H9 (cell line): ENCODE measurements at regions not wholly inside any gene's neighbourhood (a gene's known extent, or its start where the extent isn't known, plus 50 kb on each side); places are given as distances from the start of the nearest gene placed in this dataset.

ENCODE experiments used
- DNase-seq: peaks from one replicate; pipeline ENCODE4 v3.0.0-alpha.2; 2017
- H2AFZ ChIP-seq: one replicate; pipeline ENCODE4 v1.6.1; 2013; ENCODE audit warnings: mild to moderate bottlenecking, low read length, control low read depth, moderate library complexity
- H2AK5ac ChIP-seq: 2 replicates; pipeline ENCODE4 v1.6.1; 2013; ENCODE audit warnings: low read length, control low read depth, mixed read lengths; ENCODE audit not compliant: insufficient read length
- H2BK120ac ChIP-seq: one replicate; pipeline ENCODE4 v1.6.1; 2013; ENCODE audit warnings: low read depth, mild to moderate bottlenecking, low read length, control low read depth, inconsistent platforms; ENCODE audit not compliant: poor library complexity, severe bottlenecking
- H2BK12ac ChIP-seq: 2 replicates; pipeline ENCODE4 v1.6.1; 2013; ENCODE audit warnings: low read length, control low read depth, mixed read lengths, low read depth; ENCODE audit not compliant: insufficient read length
- H2BK15ac ChIP-seq: 2 replicates; pipeline ENCODE4 v1.6.1; 2013; ENCODE audit warnings: low read depth, low read length, control low read depth
- H2BK20ac ChIP-seq: one replicate; pipeline ENCODE4 v1.6.1; 2013; ENCODE audit warnings: low read depth, mild to moderate bottlenecking, low read length, control low read depth, inconsistent platforms; ENCODE audit not compliant: poor library complexity, severe bottlenecking
- H2BK5ac ChIP-seq: 2 replicates; pipeline ENCODE4 v1.6.1; 2013; ENCODE audit warnings: low read length, control low read depth, mixed read lengths; ENCODE audit not compliant: insufficient read length
- H3K14ac ChIP-seq: 2 replicates; pipeline ENCODE4 v1.6.1; 2013; ENCODE audit warnings: low read length, control low read depth; ENCODE audit not compliant: insufficient read depth
- H3K18ac ChIP-seq: 2 replicates; pipeline ENCODE4 v1.6.1; 2013; ENCODE audit warnings: low read depth, mild to moderate bottlenecking, mixed read lengths, low read length, control low read depth; ENCODE audit not compliant: insufficient read length
- H3K23ac ChIP-seq: 2 replicates; pipeline ENCODE4 v1.6.1; 2013; ENCODE audit warnings: low read length, control low read depth, mixed read lengths, low read depth; ENCODE audit not compliant: insufficient read length
- H3K23me2 ChIP-seq: 2 replicates; pipeline ENCODE4 v1.6.1; 2013; ENCODE audit warnings: low read depth, mild to moderate bottlenecking, mixed read lengths, low read length, control low read depth; ENCODE audit not compliant: insufficient read length, poor library complexity, severe bottlenecking
- H3K27ac ChIP-seq: 2 replicates; pipeline ENCODE4 v1.5.1; 2013; ENCODE audit warnings: low read length, control low read depth, mixed read lengths, low read depth; ENCODE audit not compliant: insufficient read length
- H3K27me3 ChIP-seq: 2 replicates; pipeline ENCODE4 v1.6.1; 2013; ENCODE audit warnings: low read length, control low read depth, inconsistent platforms; ENCODE audit not compliant: insufficient read depth
- H3K4ac ChIP-seq: 2 replicates; pipeline ENCODE4 v1.6.1; 2013; ENCODE audit warnings: low read depth, mild to moderate bottlenecking, control low read depth, inconsistent platforms, low read length, moderate library complexity
- H3K4me1 ChIP-seq: 2 replicates; pipeline ENCODE4 v1.6.1; 2013; ENCODE audit warnings: low read length, control low read depth, inconsistent platforms; ENCODE audit not compliant: insufficient read depth
- H3K4me2 ChIP-seq: 2 replicates; pipeline ENCODE4 v1.6.1; 2013; ENCODE audit warnings: low read length, control low read depth, mixed read lengths; ENCODE audit not compliant: insufficient read length, insufficient read depth
- H3K56ac ChIP-seq: 2 replicates; pipeline ENCODE4 v1.6.1; 2013; ENCODE audit warnings: low read depth, mild to moderate bottlenecking, mixed read lengths, low read length, control low read depth; ENCODE audit not compliant: insufficient read length
- H3K79me1 ChIP-seq: 2 replicates; pipeline ENCODE4 v1.6.1; 2013; ENCODE audit warnings: low read depth, mild to moderate bottlenecking, moderate library complexity, low read length, control low read depth, inconsistent platforms; ENCODE audit not compliant: insufficient read depth, poor library complexity, severe bottlenecking
- H3K79me2 ChIP-seq: 2 replicates; pipeline ENCODE4 v1.6.1; 2013; ENCODE audit warnings: low read length, control low read depth, inconsistent platforms; ENCODE audit not compliant: insufficient read depth
- H3K9ac ChIP-seq: 2 replicates; pipeline ENCODE4 v1.6.1; 2013; ENCODE audit warnings: low read length, control low read depth, mixed read lengths; ENCODE audit not compliant: insufficient read length; ENCODE audit errors: extremely low read depth
- H3K9me3 ChIP-seq: one replicate; pipeline ENCODE4 v1.6.1; 2013; ENCODE audit warnings: low read depth, low read length, inconsistent platforms; ENCODE audit not compliant: control insufficient read depth
- H3T11ph ChIP-seq: one replicate; pipeline ENCODE4 v1.6.1; 2013; ENCODE audit warnings: mild to moderate bottlenecking, low read length, control low read depth, inconsistent platforms
- H4K20me1 ChIP-seq: one replicate; pipeline ENCODE4 v1.6.1; 2013; ENCODE audit not compliant: control insufficient read depth, insufficient read length, insufficient read depth
- H4K5ac ChIP-seq: 2 replicates; pipeline ENCODE4 v1.6.1; 2013; ENCODE audit warnings: low read depth, mild to moderate bottlenecking, mixed read lengths, low read length, control low read depth; ENCODE audit not compliant: insufficient read length
- H4K8ac ChIP-seq: replicated peaks from 2 replicates; pipeline ENCODE4 v1.6.1; 2013; ENCODE audit warnings: low read length, control low read depth, mixed read lengths, low read depth; ENCODE audit not compliant: insufficient read length
- H4K91ac ChIP-seq: 2 replicates; pipeline ENCODE4 v1.6.1; 2013; ENCODE audit warnings: low read depth, mild to moderate bottlenecking, moderate library complexity, mixed read lengths, low read length, control low read depth; ENCODE audit not compliant: insufficient read length
- H3K27ac Mint-ChIP-seq, 3 experiments: 2 replicates in 2 of 3; 3 replicates in 1 of 3; pipeline ENCODE4 v1.8.0; 2020 to 2021; ENCODE audit warnings: mixed read lengths in 3 of 3, mild to moderate bottlenecking in 1 of 3, moderate library complexity in 1 of 3
- H3K27me3 Mint-ChIP-seq: 2 replicates; pipeline ENCODE4 v1.8.0; 2021; ENCODE audit warnings: low read depth, mild to moderate bottlenecking, moderate library complexity, mixed read lengths
- H3K36me3 Mint-ChIP-seq, 3 experiments: 2 replicates in 2 of 3; 3 replicates in 1 of 3; pipeline ENCODE4 v1.8.0; 2020 to 2021; ENCODE audit warnings: low read depth in 3 of 3, mixed read lengths in 3 of 3; ENCODE audit not compliant: insufficient read depth in 1 of 3
- H3K4me1 Mint-ChIP-seq, 2 experiments: 2 replicates each; pipeline ENCODE4 v1.8.0; 2020; ENCODE audit warnings: mixed read lengths in 2 of 2
- H3K4me3 Mint-ChIP-seq, 2 experiments: 2 replicates in 1 of 2; 3 replicates in 1 of 2; pipeline ENCODE4 v1.8.0; 2020 to 2021; ENCODE audit warnings: mild to moderate bottlenecking in 2 of 2, mixed read lengths in 2 of 2, moderate library complexity in 1 of 2
- H3K9me3 Mint-ChIP-seq, 2 experiments: 2 replicates in 1 of 2; 3 replicates in 1 of 2; pipeline ENCODE4 v1.8.0; 2020; ENCODE audit warnings: mild to moderate bottlenecking in 2 of 2, mixed read lengths in 2 of 2, moderate library complexity in 1 of 2
- whole genome bisulfite sequencing: extraction: QIAGEN DNeasy Blood & Tissue Kit; methylation state at CpG from one replicate; pipeline ENCODE4 v1.1.7; 2013; ENCODE audit warnings: missing lambda C conversion rate, low lambda C conversion rate, mixed read lengths; ENCODE audit not compliant: insufficient read length; ENCODE audit errors: extremely low coverage; 5-methylcytosine and 5-hydroxymethylcytosine counted together
- TF ChIP-seq, protein P1 (sequence below): fragments of 200-600 bp; sonication (generic); conservative IDR thresholded peaks from 3 replicates; pipeline ENCODE4 v1.8.0; 2021; ENCODE audit warnings: antibody characterized with exemption, mild to moderate bottlenecking

DNA sequence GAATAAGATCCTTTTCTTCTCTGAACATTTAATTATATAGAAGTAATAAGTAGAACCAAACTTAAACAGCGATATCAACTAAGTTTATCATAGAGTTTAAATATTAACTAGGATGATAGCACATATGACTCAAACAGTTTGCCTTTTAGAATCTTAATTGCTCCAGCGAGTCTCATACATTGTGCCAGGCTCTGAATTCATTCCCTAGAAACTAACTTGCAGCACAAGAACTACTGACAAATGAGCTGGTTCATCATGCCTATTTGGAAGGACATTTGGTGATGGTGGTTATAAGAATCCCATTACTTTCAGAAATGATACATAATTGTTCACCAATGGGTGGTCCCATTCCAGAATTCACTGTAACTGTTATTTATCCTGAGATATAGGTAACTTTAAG, 1026.6 kb upstream of the DDX18 start:
- no peak overlapping the region for H3K27ac Mint-ChIP-seq
- TF ChIP-seq, protein P1, sequence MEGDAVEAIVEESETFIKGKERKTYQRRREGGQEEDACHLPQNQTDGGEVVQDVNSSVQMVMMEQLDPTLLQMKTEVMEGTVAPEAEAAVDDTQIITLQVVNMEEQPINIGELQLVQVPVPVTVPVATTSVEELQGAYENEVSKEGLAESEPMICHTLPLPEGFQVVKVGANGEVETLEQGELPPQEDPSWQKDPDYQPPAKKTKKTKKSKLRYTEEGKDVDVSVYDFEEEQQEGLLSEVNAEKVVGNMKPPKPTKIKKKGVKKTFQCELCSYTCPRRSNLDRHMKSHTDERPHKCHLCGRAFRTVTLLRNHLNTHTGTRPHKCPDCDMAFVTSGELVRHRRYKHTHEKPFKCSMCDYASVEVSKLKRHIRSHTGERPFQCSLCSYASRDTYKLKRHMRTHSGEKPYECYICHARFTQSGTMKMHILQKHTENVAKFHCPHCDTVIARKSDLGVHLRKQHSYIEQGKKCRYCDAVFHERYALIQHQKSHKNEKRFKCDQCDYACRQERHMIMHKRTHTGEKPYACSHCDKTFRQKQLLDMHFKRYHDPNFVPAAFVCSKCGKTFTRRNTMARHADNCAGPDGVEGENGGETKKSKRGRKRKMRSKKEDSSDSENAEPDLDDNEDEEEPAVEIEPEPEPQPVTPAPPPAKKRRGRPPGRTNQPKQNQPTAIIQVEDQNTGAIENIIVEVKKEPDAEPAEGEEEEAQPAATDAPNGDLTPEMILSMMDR = no peak
- no peaks in the 10 kb centered on the region for H3K27me3 Mint-ChIP-seq
- Histone ChIP-seq H3T11ph (no peak overlapping the region), H2BK15ac (no peak overlapping the region), H4K91ac (no peak overlapping the region), H4K20me1 (no peaks in the 10 kb centered on the region), H3K4me1 (peaks cover 2% of the 10 kb centered on the region; the same call in 1 of the 2 replicates), H3K79me1 (no peaks in the 10 kb centered on the region), H2AK5ac (no peak overlapping the region), H4K5ac (no peak overlapping the region), H3K56ac (no peak overlapping the region), H3K27me3 (no peaks in the 10 kb centered on the region), H3K79me2 (no peaks in the 10 kb centered on the region), H3K23ac (no peak overlapping the region), H3K18ac (no peak overlapping the region), H3K4me2 (no peak overlapping the region), H3K4ac (no peak overlapping the region), H3K14ac (no peak overlapping the region), H2AFZ (no peak overlapping the region), H3K23me2 (no peaks in the 10 kb centered on the region), H2BK120ac (no peak overlapping the region), H3K9ac (no peak overlapping the region), H3K9me3 (no peaks in the 10 kb centered on the region), H4K8ac (no peak overlapping the region), H3K27ac (no peak overlapping the region), H2BK12ac (no peak overlapping the region), H2BK5ac (no peak overlapping the region), H2BK20ac (no peak overlapping the region)
- no peaks in the 10 kb centered on the region for H3K9me3 Mint-ChIP-seq
- no peak overlapping the region for H3K4me3 Mint-ChIP-seq
- no peaks in the 10 kb centered on the region for H3K36me3 Mint-ChIP-seq
- peaks cover 7% of the 10 kb centered on the region in 2 experiments for H3K4me1 Mint-ChIP-seq
- no CpG with 5 or more reads among the region's 2 CpGs for WGBS
- no peak for DNase-seq
